K562 (cell line): ENCODE measurements at regions not wholly inside any gene's neighbourhood (a gene's known extent, or its start where the extent isn't known, plus 50 kb on each side); places are given as distances from the start of the nearest gene placed in this dataset.

ENCODE experiments used
- ATAC-seq: fragments of 200-7000 bp; cut with Tn5 transposase; 3 replicates; pipeline ENCODE4 v1.9.1; 2020; ENCODE audit warnings: moderate library complexity
- BruUV-seq: library from RNA; stranded (reverse); fragments of 400-500 nt; replicated peaks from 2 replicates; lab custom pipeline; 2021; lab: Mats Ljungman, UMichigan
- CTCF ChIA-PET: fragments of 300-600 bp; formaldehyde crosslinking; extraction: SDS; loops from one replicate; lab custom pipeline; 2021; ENCODE audit warnings: low intra/inter-chr PET ratio; lab: Yijun Ruan, JAX
- POLR2A ChIA-PET: fragments of 300-600, 350-650 bp; sonication (Branson Sonifier 250); formaldehyde crosslinking; extraction: SDS; loops from one replicate; lab custom pipeline; 2021; ENCODE audit warnings: antibody characterized with exemption, inconsistent platforms; lab: Yijun Ruan, JAX
- DNase-seq, 4 experiments: peaks; one replicate each; pipeline versions ENCODE4 v3.0.0 to v3.0.0-alpha.2; 2011 to 2018; ENCODE audit warnings: low spot score in 3 of 4, mixed read lengths in 3 of 4; ENCODE audit errors: extremely low read depth in 1 of 4
- FAIRE-seq: peaks from 2 replicates; lab custom pipeline; 2011; peaks lifted over from hg19 to GRCh38; lab: Jason Lieb, UNC
- H2AFZ ChIP-seq: 2 replicates; pipeline ENCODE4 v1.6.0; 2011; ENCODE audit warnings: low read depth, low read length, control low read depth, inconsistent platforms
- H3K27ac ChIP-seq: fragments of 200-600 bp; 3 replicates; pipeline ENCODE4 v1.8.0; 2011; ENCODE audit warnings: low read depth, mild to moderate bottlenecking, control low read depth, inconsistent platforms, low read length, moderate library complexity, mixed read lengths; ENCODE audit errors: extremely low read depth
- H3K27me3 ChIP-seq, 2 experiments: fragments of 300-600 bp in 1 of 2; 2 replicates in 1 of 2; 3 replicates in 1 of 2; pipeline versions ENCODE4 v1.6.0 to v1.8.0; 2011; ENCODE audit warnings: inconsistent platforms in 2 of 2, low read length in 2 of 2, mild to moderate bottlenecking in 1 of 2, mixed read lengths in 1 of 2, moderate library complexity in 1 of 2; ENCODE audit not compliant: control insufficient read depth in 2 of 2, insufficient read depth in 2 of 2
- H3K36me3 ChIP-seq: fragments of 300-600 bp; 3 replicates; pipeline ENCODE4 v1.8.0; 2011; ENCODE audit warnings: mild to moderate bottlenecking, low read length, inconsistent platforms; ENCODE audit not compliant: control insufficient read depth, insufficient read depth
- H3K4me1 ChIP-seq, 2 experiments: fragments of 200-600 bp in 1 of 2; replicated peaks in 1 of 2; 2 replicates in 1 of 2; 3 replicates in 1 of 2; pipeline versions ENCODE4 v1.5.1 to v1.8.0; 2011; ENCODE audit warnings: inconsistent platforms in 2 of 2, low read length in 2 of 2, mild to moderate bottlenecking in 1 of 2, mixed read lengths in 1 of 2, moderate library complexity in 1 of 2; ENCODE audit not compliant: control insufficient read depth in 2 of 2, insufficient read depth in 2 of 2
- H3K4me2 ChIP-seq: 2 replicates; pipeline ENCODE4 v1.6.1; 2011; ENCODE audit warnings: low read length, control low read depth, inconsistent platforms, mixed read lengths; ENCODE audit not compliant: insufficient read depth
- H3K4me3 ChIP-seq: fragments of 200-600 bp; sonication (generic), shearing (Covaris generic); 2 replicates; pipeline ENCODE4 v1.5.1; 2016; ENCODE audit warnings: control low read depth, inconsistent platforms
- H3K79me2 ChIP-seq: fragments of 200-600 bp; 3 replicates; pipeline ENCODE4 v1.8.0; 2011; ENCODE audit warnings: low read length, inconsistent platforms; ENCODE audit not compliant: control insufficient read depth, insufficient read depth
- H3K9ac ChIP-seq, 2 experiments: 2 replicates each; pipeline versions ENCODE4 v1.6.0 to v1.6.1; 2011; ENCODE audit warnings: low read depth in 2 of 2, low read length in 2 of 2, control low read depth in 1 of 2, inconsistent platforms in 1 of 2, mild to moderate bottlenecking in 1 of 2, mixed read lengths in 1 of 2; ENCODE audit not compliant: insufficient read depth in 1 of 2
- H3K9me1 ChIP-seq: one replicate; pipeline ENCODE4 v1.6.0; 2011; ENCODE audit warnings: inconsistent platforms, mild to moderate bottlenecking, low read length, moderate library complexity; ENCODE audit not compliant: control insufficient read depth, insufficient read depth
- H3K9me3 ChIP-seq: replicated peaks from 2 replicates; pipeline ENCODE4 v1.5.1; 2011; ENCODE audit warnings: low read depth, low read length, inconsistent platforms; ENCODE audit not compliant: control insufficient read depth, insufficient read depth
- H4K20me1 ChIP-seq: replicated peaks from 2 replicates; pipeline ENCODE4 v1.6.1; 2011; ENCODE audit warnings: low read length, inconsistent platforms, mixed read lengths; ENCODE audit not compliant: control insufficient read depth, insufficient read depth
- CBX3 ChIP-seq, 2 experiments: IDR thresholded peaks; 1 replicate in 1 of 2; 2 replicates in 1 of 2; pipeline ENCODE4 v1.6.1; 2012; ENCODE audit warnings: inconsistent platforms in 2 of 2, low read length in 2 of 2, borderline replicate concordance in 1 of 2, control low read depth in 1 of 2
- CBX5 ChIP-seq: IDR thresholded peaks from 2 replicates; pipeline ENCODE4 v1.6.1; 2014; ENCODE audit warnings: low read depth, borderline replicate concordance
- TRIM28 ChIP-seq: fragments of 450-650 bp; IDR thresholded peaks from 2 replicates; pipeline ENCODE4 v1.6.1; 2017
- ZBTB40 ChIP-seq, 2 experiments: fragments of 450-650 bp in 1 of 2; sonication (generic) in 1 of 2; formaldehyde crosslinking in 1 of 2; IDR thresholded peaks; 2 replicates each; pipeline versions ENCODE4 v1.7.1 to v1.9.0; 2016 to 2022; ENCODE audit warnings: inconsistent platforms in 1 of 2, mild to moderate bottlenecking in 1 of 2, missing genetic modification reagents in 1 of 2
- WGBS: fragments of 100-300 bp; shearing (Covaris generic); methylation state at CpG from one replicate; pipeline ENCODE4 v1.1.6; 2016; ENCODE audit warnings: low coverage, mixed read lengths; ENCODE audit not compliant: insufficient coverage; ENCODE audit errors: missing lambda C conversion rate; 5-methylcytosine and 5-hydroxymethylcytosine counted together
- in situ Hi-C: fragments of 300-500 bp; cut with MboI; formaldehyde crosslinking; loops from 4 replicates; pipeline ENCODE4 v1.15.0; 2018; ENCODE audit warnings: inconsistent platforms, mixed read lengths
- intact Hi-C: fragments of 100-400 bp; cut with micrococcal nuclease; formaldehyde crosslinking; loops from 2 replicates; pipeline ENCODE4 v1.14.2; 2022

GRCh38 chr22:49218142-49218541, 609.5 kb downstream of the BRD1 start:
- Histone ChIP-seq H3K4me1 (no peaks in the 10 kb centered on the region), H2AFZ (no peak overlapping the region), H3K4me3 (no peak overlapping the region), H3K9ac (no peak overlapping the region), H3K79me2 (no peaks in the 10 kb centered on the region), H3K9me3 (no peaks in the 10 kb centered on the region; the same call in 1 of the 2 replicates), H3K27ac (no peak overlapping the region), H3K9me1 (no peaks in the 10 kb centered on the region), H3K36me3 (no peaks in the 10 kb centered on the region), H3K4me2 (no peak overlapping the region), H3K27me3 (no peaks in the 10 kb centered on the region), H4K20me1 (no peaks in the 10 kb centered on the region)
- peak; percentile 88 for TF ChIP-seq TRIM28
- no peak for TF ChIP-seq ZBTB40 (IDR thresholded peaks at IDR 0.05)
- TF ChIP-seq ZBTB40 (CRISPR knock-in tag; IDR thresholded peaks at IDR 0.05), result no peak
- TF ChIP-seq CBX3 (IDR thresholded peaks at IDR 0.05; ENCODE audit: borderline replicate concordance in 1 of 2, low read length in 2 of 2), result peak in 1 of 2 experiments; percentile 63; a peak in 1 of 3 replicates
- TF ChIP-seq CBX5, result peak; percentile 78
- in situ Hi-C loops (no loop called here), intact Hi-C loops (no loop called here)
- ChIA-PET CTCF (no interaction called here), POLR2A (no interaction called here)
- DNase-seq (no peak), ATAC-seq (no peak), FAIRE-seq (no peak)
- no TSS peak for BruUV-seq
- 0% methylated on average over 9 of the region's 12 CpGs for WGBS
